ENCODE measurements at regions not wholly inside any gene's neighbourhood (a gene's known extent, or its start where the extent isn't known, plus 50 kb on each side); places are given as distances from the start of the nearest gene placed in this dataset.

- DNase-seq (ENCODE audit: insufficient read length, low spot score) (no peak), FAIRE-seq (no peak)
These were observed 346.9 kb downstream of the CDH9 start for GRCh38 chr5:26691486-26691885.

GRCh38 chr5:26690511-26690910 is 347.9 kb downstream of the CDH9 start:
- TF ChIP-seq POU2F2 (IDR thresholded peaks at IDR 0.05; ENCODE audit: low read depth, low read length): no peak
- TF ChIP-seq POLR2A (IDR thresholded peaks at IDR 0.05; ENCODE audit: low read depth, low read length): no peak
- no peak for TF ChIP-seq TAF1 (IDR thresholded peaks at IDR 0.05; ENCODE audit: low read depth, low read length)
- no peak for TF ChIP-seq SPI1 (IDR thresholded peaks at IDR 0.05; ENCODE audit: low read depth, low read length)
- no peak for TF ChIP-seq POLR2AphosphoS5 (IDR thresholded peaks at IDR 0.05; ENCODE audit: low read depth, low read length)
- no peak for TF ChIP-seq PAX5 (IDR thresholded peaks at IDR 0.05; ENCODE audit: insufficient read depth, low read length, severe bottlenecking)
- no peak for FAIRE-seq
- no peak for DNase-seq (ENCODE audit: insufficient read length, low spot score)

More at GRCh38 chr5:26691486-26691885, 346.9 kb downstream of the CDH9 start:
- TF ChIP-seq PAX5 (IDR thresholded peaks at IDR 0.05; ENCODE audit: insufficient read depth, low read length, severe bottlenecking) (no peak), POU2F2 (IDR thresholded peaks at IDR 0.05; ENCODE audit: low read depth, low read length) (no peak), SPI1 (IDR thresholded peaks at IDR 0.05; ENCODE audit: low read depth, low read length) (no peak), POLR2A (IDR thresholded peaks at IDR 0.05; ENCODE audit: low read depth, low read length) (no peak), TAF1 (IDR thresholded peaks at IDR 0.05; ENCODE audit: low read depth, low read length) (no peak), POLR2AphosphoS5 (IDR thresholded peaks at IDR 0.05; ENCODE audit: low read depth, low read length) (no peak)

- FAIRE-seq: no peak
- TF ChIP-seq POU2F2 (IDR thresholded peaks at IDR 0.05; ENCODE audit: low read depth, low read length): no peak
- no peak for TF ChIP-seq SPI1 (IDR thresholded peaks at IDR 0.05; ENCODE audit: low read depth, low read length)
- no peak for TF ChIP-seq POLR2AphosphoS5 (IDR thresholded peaks at IDR 0.05; ENCODE audit: low read depth, low read length)
- no peak for TF ChIP-seq PAX5 (IDR thresholded peaks at IDR 0.05; ENCODE audit: insufficient read depth, low read length, severe bottlenecking)
- no peak for TF ChIP-seq POLR2A (IDR thresholded peaks at IDR 0.05; ENCODE audit: low read depth, low read length)
- no peak for TF ChIP-seq TAF1 (IDR thresholded peaks at IDR 0.05; ENCODE audit: low read depth, low read length)
- DNase-seq (ENCODE audit: insufficient read length, low spot score): no peak
These were observed 356.5 kb downstream of the CDH9 start for GRCh38 chr5:26681861-26682260.

- FAIRE-seq (no peak), DNase-seq (ENCODE audit: insufficient read length, low spot score) (no peak)
- no peak for TF ChIP-seq POLR2A (IDR thresholded peaks at IDR 0.05; ENCODE audit: low read depth, low read length)
- no peak for TF ChIP-seq TAF1 (IDR thresholded peaks at IDR 0.05; ENCODE audit: low read depth, low read length)
- no peak for TF ChIP-seq POLR2AphosphoS5 (IDR thresholded peaks at IDR 0.05; ENCODE audit: low read depth, low read length)
- no peak for TF ChIP-seq PAX5 (IDR thresholded peaks at IDR 0.05; ENCODE audit: insufficient read depth, low read length, severe bottlenecking)
- no peak for TF ChIP-seq POU2F2 (IDR thresholded peaks at IDR 0.05; ENCODE audit: low read depth, low read length)
- no peak for TF ChIP-seq SPI1 (IDR thresholded peaks at IDR 0.05; ENCODE audit: low read depth, low read length)
These were observed 363.5 kb downstream of the CDH9 start for GRCh38 chr5:26674846-26675245.

- DNase-seq (ENCODE audit: insufficient read length, low spot score) (no peak), FAIRE-seq (no peak)
- TF ChIP-seq POU2F2 (IDR thresholded peaks at IDR 0.05; ENCODE audit: low read depth, low read length) (no peak), POLR2AphosphoS5 (IDR thresholded peaks at IDR 0.05; ENCODE audit: low read depth, low read length) (no peak), SPI1 (IDR thresholded peaks at IDR 0.05; ENCODE audit: low read depth, low read length) (no peak), TAF1 (IDR thresholded peaks at IDR 0.05; ENCODE audit: low read depth, low read length) (no peak), PAX5 (IDR thresholded peaks at IDR 0.05; ENCODE audit: insufficient read depth, low read length, severe bottlenecking) (no peak), POLR2A (IDR thresholded peaks at IDR 0.05; ENCODE audit: low read depth, low read length) (no peak)
These were observed 368.9 kb downstream of the CDH9 start for GRCh38 chr5:26669523-26669922.

GRCh38 chr5:26669031-26669430 is 369.4 kb downstream of the CDH9 start:
- no peak for DNase-seq (ENCODE audit: insufficient read length, low spot score)
- TF ChIP-seq POU2F2 (IDR thresholded peaks at IDR 0.05; ENCODE audit: low read depth, low read length) (no peak), PAX5 (IDR thresholded peaks at IDR 0.05; ENCODE audit: insufficient read depth, low read length, severe bottlenecking) (no peak), SPI1 (IDR thresholded peaks at IDR 0.05; ENCODE audit: low read depth, low read length) (no peak), POLR2A (IDR thresholded peaks at IDR 0.05; ENCODE audit: low read depth, low read length) (no peak), POLR2AphosphoS5 (IDR thresholded peaks at IDR 0.05; ENCODE audit: low read depth, low read length) (no peak), TAF1 (IDR thresholded peaks at IDR 0.05; ENCODE audit: low read depth, low read length) (no peak)
- no peak for FAIRE-seq

GRCh38 chr5:26666371-26666770 is 372.0 kb downstream of the CDH9 start:
- TF ChIP-seq POU2F2 (IDR thresholded peaks at IDR 0.05; ENCODE audit: low read depth, low read length) (no peak), POLR2A (IDR thresholded peaks at IDR 0.05; ENCODE audit: low read depth, low read length) (no peak), SPI1 (IDR thresholded peaks at IDR 0.05; ENCODE audit: low read depth, low read length) (no peak), TAF1 (IDR thresholded peaks at IDR 0.05; ENCODE audit: low read depth, low read length) (no peak), PAX5 (IDR thresholded peaks at IDR 0.05; ENCODE audit: insufficient read depth, low read length, severe bottlenecking) (no peak), POLR2AphosphoS5 (IDR thresholded peaks at IDR 0.05; ENCODE audit: low read depth, low read length) (no peak)
- FAIRE-seq: no peak

GRCh38 chr5:26663500-26663899 is 374.9 kb downstream of the CDH9 start:
- no peak for FAIRE-seq
- TF ChIP-seq SPI1 (IDR thresholded peaks at IDR 0.05; ENCODE audit: low read depth, low read length) (no peak), PAX5 (IDR thresholded peaks at IDR 0.05; ENCODE audit: insufficient read depth, low read length, severe bottlenecking) (no peak), TAF1 (IDR thresholded peaks at IDR 0.05; ENCODE audit: low read depth, low read length) (no peak), POLR2A (IDR thresholded peaks at IDR 0.05; ENCODE audit: low read depth, low read length) (no peak), POU2F2 (IDR thresholded peaks at IDR 0.05; ENCODE audit: low read depth, low read length) (no peak), POLR2AphosphoS5 (IDR thresholded peaks at IDR 0.05; ENCODE audit: low read depth, low read length) (no peak)
- DNase-seq (ENCODE audit: insufficient read length, low spot score): no peak

More at GRCh38 chr5:26666371-26666770, 372.0 kb downstream of the CDH9 start:
- DNase-seq (ENCODE audit: insufficient read length, low spot score): no peak

GRCh38 chr5:26662806-26663360 is 375.5 kb downstream of the CDH9 start:
- TF ChIP-seq TAF1 (IDR thresholded peaks at IDR 0.05; ENCODE audit: low read depth, low read length): no peak
- TF ChIP-seq POU2F2 (IDR thresholded peaks at IDR 0.05; ENCODE audit: low read depth, low read length): no peak
- TF ChIP-seq PAX5 (IDR thresholded peaks at IDR 0.05; ENCODE audit: insufficient read depth, low read length, severe bottlenecking): no peak
- TF ChIP-seq POLR2AphosphoS5 (IDR thresholded peaks at IDR 0.05; ENCODE audit: low read depth, low read length): no peak
- TF ChIP-seq SPI1 (IDR thresholded peaks at IDR 0.05; ENCODE audit: low read depth, low read length): no peak
- TF ChIP-seq POLR2A (IDR thresholded peaks at IDR 0.05; ENCODE audit: low read depth, low read length): no peak
- FAIRE-seq (no peak), DNase-seq (ENCODE audit: insufficient read length, low spot score) (no peak)
